ENCODE measurements at regions not wholly inside any gene's neighbourhood (a gene's known extent, or its start where the extent isn't known, plus 50 kb on each side); places are given as distances from the start of the nearest gene placed in this dataset.
"Not testable (repeated sequence)": the region's sequence is repeated elsewhere in the genome, so short reads cannot be mapped to it uniquely, and the experiment has no call there.

GRCh38 chr5:30438785-30439184 is 754.7 kb upstream of the CDH6 start:
- H3K4me1 ChIP-seq (ENCODE audit: low read depth, poor library complexity, severe bottlenecking) = no peaks in the 10 kb centered on the region
- no peaks in the 10 kb centered on the region for H3K27me3 ChIP-seq (ENCODE audit: insufficient read depth, low read depth)
- H2AFZ ChIP-seq (ENCODE audit: low read depth) = no peak overlapping the region
- TF ChIP-seq CTCF (conservative IDR thresholded peaks at IDR 0.05; ENCODE audit: low read depth, low read length) = no peak
- no peak overlapping the region for H3K27ac ChIP-seq
- H3K4me2 ChIP-seq = no peak overlapping the region
- no peaks in the 10 kb centered on the region for H3K79me2 ChIP-seq (ENCODE audit: insufficient read depth, low read depth)
- no peaks in the 10 kb centered on the region for H3K36me3 ChIP-seq (ENCODE audit: insufficient read depth)
- H4K20me1 ChIP-seq (ENCODE audit: insufficient read depth) = no peaks in the 10 kb centered on the region
- H3K9ac ChIP-seq = no peak overlapping the region
- no peak overlapping the region for H3K4me3 ChIP-seq (IDR thresholded peaks at IDR 0.05; ENCODE audit: insufficient read depth, low read depth, low read length)

- TF ChIP-seq CTCF (conservative IDR thresholded peaks at IDR 0.05; ENCODE audit: low read depth, low read length) = no peak
- Histone ChIP-seq H3K4me2 (no peak overlapping the region), H3K4me1 (ENCODE audit: low read depth, poor library complexity, severe bottlenecking) (no peaks in the 10 kb centered on the region), H3K27ac (no peak overlapping the region), H2AFZ (ENCODE audit: low read depth) (no peak overlapping the region), H3K36me3 (ENCODE audit: insufficient read depth) (no peaks in the 10 kb centered on the region), H3K27me3 (ENCODE audit: insufficient read depth, low read depth) (no peaks in the 10 kb centered on the region), H3K79me2 (ENCODE audit: insufficient read depth, low read depth) (no peaks in the 10 kb centered on the region), H3K9ac (no peak overlapping the region), H4K20me1 (ENCODE audit: insufficient read depth) (no peaks in the 10 kb centered on the region), H3K4me3 (IDR thresholded peaks at IDR 0.05; ENCODE audit: insufficient read depth, low read depth, low read length) (no peak overlapping the region)
Measured at GRCh38 chr5:30436691-30437090, 756.8 kb upstream of the CDH6 start.

- not testable (repeated sequence) for H2AFZ ChIP-seq (ENCODE audit: low read depth); H3K4me3 ChIP-seq (IDR thresholded peaks at IDR 0.05; ENCODE audit: insufficient read depth, low read depth, low read length); H4K20me1 ChIP-seq (ENCODE audit: insufficient read depth); H3K27me3 ChIP-seq (ENCODE audit: insufficient read depth, low read depth); H3K9ac ChIP-seq; H3K4me1 ChIP-seq (ENCODE audit: low read depth, poor library complexity, severe bottlenecking); H3K36me3 ChIP-seq (ENCODE audit: insufficient read depth); H3K27ac ChIP-seq; H3K79me2 ChIP-seq (ENCODE audit: insufficient read depth, low read depth); H3K4me2 ChIP-seq
Measured at GRCh38 chr5:30428866-30429407, 764.5 kb upstream of the CDH6 start.

- H3K9ac ChIP-seq = no peak overlapping the region
- no peak overlapping the region for H3K4me2 ChIP-seq
- H3K27ac ChIP-seq = no peak overlapping the region
- H2AFZ ChIP-seq (ENCODE audit: low read depth) = no peak overlapping the region
- no peaks in the 10 kb centered on the region for H3K36me3 ChIP-seq (ENCODE audit: insufficient read depth)
- H3K27me3 ChIP-seq (ENCODE audit: insufficient read depth, low read depth) = no peaks in the 10 kb centered on the region
- TF ChIP-seq CTCF (conservative IDR thresholded peaks at IDR 0.05; ENCODE audit: low read depth, low read length) = no peak
- H4K20me1 ChIP-seq (ENCODE audit: insufficient read depth) = no peaks in the 10 kb centered on the region
- H3K4me3 ChIP-seq (IDR thresholded peaks at IDR 0.05; ENCODE audit: insufficient read depth, low read depth, low read length) = no peak overlapping the region
- no peaks in the 10 kb centered on the region for H3K4me1 ChIP-seq (ENCODE audit: low read depth, poor library complexity, severe bottlenecking)
- no peaks in the 10 kb centered on the region for H3K79me2 ChIP-seq (ENCODE audit: insufficient read depth, low read depth)
Measured at GRCh38 chr5:30414078-30414477, 779.4 kb upstream of the CDH6 start.

GRCh38 chr5:30413540-30413939 is 779.9 kb upstream of the CDH6 start:
- Histone ChIP-seq H2AFZ (ENCODE audit: low read depth) (no peak overlapping the region), H3K27me3 (ENCODE audit: insufficient read depth, low read depth) (no peaks in the 10 kb centered on the region), H3K27ac (no peak overlapping the region), H3K4me3 (IDR thresholded peaks at IDR 0.05; ENCODE audit: insufficient read depth, low read depth, low read length) (no peak overlapping the region), H3K36me3 (ENCODE audit: insufficient read depth) (no peaks in the 10 kb centered on the region), H3K79me2 (ENCODE audit: insufficient read depth, low read depth) (no peaks in the 10 kb centered on the region), H3K4me2 (no peak overlapping the region), H3K9ac (no peak overlapping the region), H4K20me1 (ENCODE audit: insufficient read depth) (no peaks in the 10 kb centered on the region), H3K4me1 (ENCODE audit: low read depth, poor library complexity, severe bottlenecking) (no peaks in the 10 kb centered on the region)
- no peak for TF ChIP-seq CTCF (conservative IDR thresholded peaks at IDR 0.05; ENCODE audit: low read depth, low read length)
